C4-2B (cell line): ENCODE measurements at regions not wholly inside any gene's neighbourhood (a gene's known extent, or its start where the extent isn't known, plus 50 kb on each side); places are given as distances from the start of the nearest gene placed in this dataset.

Experiments
- H3K27ac ChIP-seq: fragments of 450-650 bp; 2 replicates; pipeline ENCODE4 v1.5.1; 2017
- CTCF ChIP-seq: fragments of 450-650 bp; conservative IDR thresholded peaks from 2 replicates; pipeline ENCODE4 v1.5.1; 2017; ENCODE audit warnings: mild to moderate bottlenecking
- ZFX ChIP-seq: fragments of 450-650 bp; IDR thresholded peaks from 2 replicates; pipeline ENCODE4 v1.6.1; 2017

- H3K27ac ChIP-seq: no peak overlapping the region
- TF ChIP-seq ZFX: no peak
- no peak for TF ChIP-seq CTCF
Observed at GRCh38 chr6:103982574-103982973, 877.1 kb downstream of the HACE1 start.

GRCh38 chr6:103979308-103979707 is 880.4 kb downstream of the HACE1 start:
- TF ChIP-seq CTCF (no peak), ZFX (no peak)
- H3K27ac ChIP-seq: no peak overlapping the region

GRCh38 chr6:103937389-103937788 is 922.3 kb downstream of the HACE1 start:
- H3K27ac ChIP-seq: no peak overlapping the region
- TF ChIP-seq ZFX (no peak), CTCF (no peak)

GRCh38 chr6:103925317-103925716 is 934.4 kb downstream of the HACE1 start:
- no peak overlapping the region for H3K27ac ChIP-seq
- TF ChIP-seq ZFX (no peak), CTCF (no peak)

GRCh38 chr6:103910018-103910417 is 949.7 kb downstream of the HACE1 start:
- no peak overlapping the region for H3K27ac ChIP-seq
- TF ChIP-seq CTCF (no peak), ZFX (no peak)

GRCh38 chr6:103908898-103909297 is 950.8 kb downstream of the HACE1 start:
- no peak for TF ChIP-seq CTCF
- no peak for TF ChIP-seq ZFX
- no peak overlapping the region for H3K27ac ChIP-seq

- no peak overlapping the region for H3K27ac ChIP-seq
- TF ChIP-seq CTCF (no peak), ZFX (no peak)
Observed at GRCh38 chr6:103895136-103895535, 964.6 kb downstream of the HACE1 start.
